Vagina (tissue), 2 donors: ENCODE measurements at regions not wholly inside any gene's neighbourhood (a gene's known extent, or its start where the extent isn't known, plus 50 kb on each side); places are given as distances from the start of the nearest gene placed in this dataset.

Experiments
- CTCF ChIP-seq, 3 experiments: fragments of 450-650 bp in 2 of 3; fragments of 200-600 bp in 1 of 3; sonication (generic) in 1 of 3; IDR thresholded peaks; one replicate each; pipeline ENCODE4 v1.5.1; 2017 to 2019; ENCODE audit warnings: antibody characterized with exemption in 3 of 3, mild to moderate bottlenecking in 2 of 3, moderate library complexity in 2 of 3
- POLR2A ChIP-seq, 2 donors: fragments of 450-650 bp; IDR thresholded peaks; one replicate each; pipeline ENCODE4 v1.6.1; 2017; ENCODE audit warnings: antibody characterized with exemption in 2 of 2, mild to moderate bottlenecking in 2 of 2, moderate library complexity in 2 of 2
- POLR2AphosphoS5 ChIP-seq, 2 donors: sonication (generic); formaldehyde crosslinking; IDR thresholded peaks; one replicate each; pipeline ENCODE4 v1.9.0; 2017; ENCODE audit warnings: antibody characterized with exemption in 2 of 2, mild to moderate bottlenecking in 2 of 2, low read depth in 1 of 2; ENCODE audit not compliant: insufficient read depth in 1 of 2

- no peak for TF ChIP-seq CTCF (IDR thresholded peaks at IDR 0.05)
- no peak for TF ChIP-seq POLR2A (IDR thresholded peaks at IDR 0.05)
- TF ChIP-seq POLR2AphosphoS5 (IDR thresholded peaks at IDR 0.05; ENCODE audit: insufficient read depth in 1 of 2, low read depth in 1 of 2): no peak
These were observed 189.9 kb downstream of the TFEC start for GRCh38 chr7:115840702-115841101.
